Endothelial cell of umbilical vein (primary cell): ENCODE measurements at regions not wholly inside any gene's neighbourhood (a gene's known extent, or its start where the extent isn't known, plus 50 kb on each side); places are given as distances from the start of the nearest gene placed in this dataset.

Experiments
- BruUV-seq: library from RNA; stranded (reverse); fragments of 400-500 nt; replicated peaks from 2 replicates; lab custom pipeline; 2021; lab: Mats Ljungman, UMichigan
- CTCF ChIA-PET: fragments of 300-600, 350-600 bp; sonication (Branson Sonifier 250); formaldehyde crosslinking; loops from one replicate; lab custom pipeline; 2021; ENCODE audit warnings: antibody characterized with exemption, inconsistent platforms; lab: Charles Lee
- POLR2A ChIA-PET: fragments of 300-600, 350-600 bp; sonication (Branson Sonifier 250); formaldehyde crosslinking; loops from one replicate; lab custom pipeline; 2021; ENCODE audit warnings: antibody characterized with exemption, inconsistent platforms; lab: Charles Lee
- DNase-seq: peaks from one replicate; pipeline ENCODE4 v3.0.0-alpha.2; 2011; ENCODE audit warnings: low read depth, low spot score
- FAIRE-seq: peaks from 2 replicates; lab custom pipeline; 2011; peaks lifted over from hg19 to GRCh38; lab: Jason Lieb, UNC
- H2AFZ ChIP-seq: 2 replicates; pipeline ENCODE4 v1.6.0; 2012; ENCODE audit warnings: low read depth, low read length, control low read depth, inconsistent platforms
- H3K27ac ChIP-seq: 2 replicates; pipeline ENCODE4 v1.5.1; 2011; ENCODE audit warnings: low read depth, mild to moderate bottlenecking, control low read depth, low read length, moderate library complexity; ENCODE audit not compliant: insufficient read depth
- H3K27me3 ChIP-seq, 2 experiments: 2 replicates each; pipeline versions ENCODE4 v1.6.0 to v1.6.1; 2011; ENCODE audit warnings: low read length in 2 of 2, mixed read lengths in 1 of 2; ENCODE audit not compliant: control insufficient read depth in 2 of 2, insufficient read depth in 2 of 2
- H3K36me3 ChIP-seq, 2 experiments: 2 replicates in 1 of 2; 3 replicates in 1 of 2; pipeline ENCODE4 v1.5.1; 2011; ENCODE audit warnings: low read length in 2 of 2, mild to moderate bottlenecking in 1 of 2, moderate library complexity in 1 of 2; ENCODE audit not compliant: control insufficient read depth in 2 of 2, insufficient read depth in 2 of 2; ENCODE audit errors: extremely low read depth in 1 of 2
- H3K4me1 ChIP-seq: 3 replicates; pipeline ENCODE4 v1.5.1; 2011; ENCODE audit warnings: mild to moderate bottlenecking, low read length; ENCODE audit not compliant: control insufficient read depth, insufficient read depth; ENCODE audit errors: extremely low read depth
- H3K4me2 ChIP-seq: 2 replicates; pipeline ENCODE4 v1.6.1; 2011; ENCODE audit warnings: low read length, control low read depth, mixed read lengths; ENCODE audit not compliant: insufficient read depth
- H3K4me3 ChIP-seq, 3 experiments: fragments of 200-600 bp in 1 of 3; sonication (generic), shearing (Covaris generic) in 1 of 3; replicated peaks in 1 of 3; 2 replicates each; pipeline ENCODE4 v1.5.1; 2011 to 2016; ENCODE audit warnings: control low read depth in 3 of 3, low read length in 3 of 3, mild to moderate bottlenecking in 2 of 3, inconsistent platforms in 1 of 3, low read depth in 1 of 3, moderate library complexity in 1 of 3; ENCODE audit not compliant: insufficient read depth in 1 of 3
- H3K79me2 ChIP-seq: 2 replicates; pipeline ENCODE4 v1.6.0; 2012; ENCODE audit warnings: low read length, inconsistent platforms; ENCODE audit not compliant: control insufficient read depth, insufficient read depth
- H3K9ac ChIP-seq: replicated peaks from 2 replicates; pipeline ENCODE3; 2011; ENCODE audit warnings: low read length, control low read depth; ENCODE audit not compliant: insufficient read depth; ENCODE audit errors: extremely low read depth
- H3K9me1 ChIP-seq: replicated peaks from 3 replicates; pipeline ENCODE4 v1.6.0; 2011; ENCODE audit warnings: mild to moderate bottlenecking, low read length; ENCODE audit not compliant: control insufficient read depth, insufficient read depth; ENCODE audit errors: extremely low read depth
- H3K9me3 ChIP-seq: replicated peaks from 2 replicates; pipeline ENCODE4 v1.5.1; 2012; ENCODE audit warnings: low read length, inconsistent platforms; ENCODE audit not compliant: control insufficient read depth, insufficient read depth
- H4K20me1 ChIP-seq: replicated peaks from 2 replicates; pipeline ENCODE3; 2011; ENCODE audit warnings: mild to moderate bottlenecking, low read length; ENCODE audit not compliant: control insufficient read depth, insufficient read depth; ENCODE audit errors: extremely low read depth
- EZH2 ChIP-seq: IDR thresholded peaks from 2 replicates; pipeline ENCODE4 v1.6.1; 2012; ENCODE audit warnings: borderline replicate concordance, low read depth, mild to moderate bottlenecking, moderate library complexity, low read length, inconsistent platforms; ENCODE audit not compliant: severe bottlenecking
- FOS ChIP-seq: IDR thresholded peaks from 2 replicates; pipeline ENCODE4 v1.6.1; 2011; ENCODE audit warnings: mild to moderate bottlenecking, low read length, moderate library complexity, borderline replicate concordance; ENCODE audit not compliant: insufficient read depth
- GATA2 ChIP-seq: IDR thresholded peaks from 2 replicates; pipeline ENCODE4 v1.7.0; 2011; ENCODE audit warnings: low read depth, mild to moderate bottlenecking, moderate library complexity, mixed read lengths, low read length; ENCODE audit not compliant: insufficient read length, insufficient read depth
- JUN ChIP-seq: IDR thresholded peaks from 2 replicates; pipeline ENCODE4 v1.6.1; 2011; ENCODE audit warnings: borderline replicate concordance, low read depth; ENCODE audit not compliant: insufficient read length, insufficient read depth
- MYC ChIP-seq: IDR thresholded peaks from one replicate; pipeline ENCODE4 v1.6.1; 2011; ENCODE audit warnings: mild to moderate bottlenecking, low read depth, low read length
- POLR2A ChIP-seq: IDR thresholded peaks from 2 replicates; pipeline ENCODE4 v1.6.1; 2012; ENCODE audit warnings: low read depth, mild to moderate bottlenecking, control low read depth, low read length
- POLR2AphosphoS5 ChIP-seq: IDR thresholded peaks from 2 replicates; pipeline ENCODE4 v1.6.1; 2012; ENCODE audit warnings: low read depth, mild to moderate bottlenecking, control low read depth, low read length, moderate library complexity; ENCODE audit not compliant: insufficient read depth
- dilution Hi-C: fragments of 300-500 bp; cut with MboI; formaldehyde crosslinking; loops from one replicate; pipeline ENCODE4 v1.15.0; 2019; ENCODE audit warnings: low sequenced_read_pairs; ENCODE audit not compliant: extremely low pct_ligation_motif_present
- intact Hi-C: fragments of 100-400 bp; cut with micrococcal nuclease; formaldehyde crosslinking; loops from one replicate; pipeline ENCODE4 v1.10.0; 2022
- TF ChIP-seq, protein P1 (sequence below), 2 donors: IDR thresholded peaks; 1 replicate in 1 of 2; 2 replicates in 1 of 2; pipeline ENCODE4 v1.5.1; 2011; ENCODE audit warnings: low read length in 2 of 2, mild to moderate bottlenecking in 2 of 2, moderate library complexity in 2 of 2, control low read depth in 1 of 2, inconsistent platforms in 1 of 2, low read depth in 1 of 2; ENCODE audit not compliant: insufficient read depth in 1 of 2; ENCODE audit errors: extremely low read depth in 1 of 2
- TF ChIP-seq, protein P2 (sequence below): IDR thresholded peaks from 2 replicates; pipeline ENCODE4 v1.6.1; 2011; ENCODE audit not compliant: insufficient read depth, insufficient read length

DNA sequence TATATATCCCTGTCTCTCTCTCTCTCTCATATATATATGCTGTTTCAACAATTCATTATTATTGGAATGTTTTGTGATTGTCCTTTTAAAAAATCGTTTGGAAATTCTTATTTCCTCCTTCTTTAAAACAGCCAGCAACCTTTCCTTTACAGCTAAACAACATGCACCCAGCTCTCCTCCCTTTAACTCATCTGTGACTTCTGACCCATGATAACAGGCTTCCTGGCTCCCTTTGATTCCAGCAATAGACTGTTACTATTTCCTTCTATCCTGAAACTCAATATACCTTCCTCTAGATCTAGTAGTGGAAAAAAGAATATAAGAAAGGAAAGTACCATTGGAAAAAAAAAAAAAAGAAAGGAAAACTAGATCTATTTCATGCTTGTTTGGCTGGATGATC lies 254.7 kb upstream of the RGMB start:
- no peak for TF ChIP-seq MYC
- TF ChIP-seq, protein P1, sequence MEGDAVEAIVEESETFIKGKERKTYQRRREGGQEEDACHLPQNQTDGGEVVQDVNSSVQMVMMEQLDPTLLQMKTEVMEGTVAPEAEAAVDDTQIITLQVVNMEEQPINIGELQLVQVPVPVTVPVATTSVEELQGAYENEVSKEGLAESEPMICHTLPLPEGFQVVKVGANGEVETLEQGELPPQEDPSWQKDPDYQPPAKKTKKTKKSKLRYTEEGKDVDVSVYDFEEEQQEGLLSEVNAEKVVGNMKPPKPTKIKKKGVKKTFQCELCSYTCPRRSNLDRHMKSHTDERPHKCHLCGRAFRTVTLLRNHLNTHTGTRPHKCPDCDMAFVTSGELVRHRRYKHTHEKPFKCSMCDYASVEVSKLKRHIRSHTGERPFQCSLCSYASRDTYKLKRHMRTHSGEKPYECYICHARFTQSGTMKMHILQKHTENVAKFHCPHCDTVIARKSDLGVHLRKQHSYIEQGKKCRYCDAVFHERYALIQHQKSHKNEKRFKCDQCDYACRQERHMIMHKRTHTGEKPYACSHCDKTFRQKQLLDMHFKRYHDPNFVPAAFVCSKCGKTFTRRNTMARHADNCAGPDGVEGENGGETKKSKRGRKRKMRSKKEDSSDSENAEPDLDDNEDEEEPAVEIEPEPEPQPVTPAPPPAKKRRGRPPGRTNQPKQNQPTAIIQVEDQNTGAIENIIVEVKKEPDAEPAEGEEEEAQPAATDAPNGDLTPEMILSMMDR (IDR thresholded peaks at IDR 0.05; ENCODE audit: extremely low read depth in 1 of 2, insufficient read depth in 1 of 2, low read depth in 1 of 2, low read length in 2 of 2), result no peak
- no peak for TF ChIP-seq JUN
- TF ChIP-seq POLR2AphosphoS5, result no peak
- TF ChIP-seq, protein P2, sequence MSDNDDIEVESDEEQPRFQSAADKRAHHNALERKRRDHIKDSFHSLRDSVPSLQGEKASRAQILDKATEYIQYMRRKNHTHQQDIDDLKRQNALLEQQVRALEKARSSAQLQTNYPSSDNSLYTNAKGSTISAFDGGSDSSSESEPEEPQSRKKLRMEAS, result no peak
- TF ChIP-seq GATA2, result no peak
- TF ChIP-seq POLR2A, result no peak
- no peak for TF ChIP-seq EZH2
- no peak for TF ChIP-seq FOS
- ChIA-PET CTCF (interaction anchor here (1.1 kb wide), 1 partner anchor 64 kb away, joined by 3 read pairs; no protein-coding TSS in a partner anchor), POLR2A (no interaction called here)
- no peaks in the 10 kb centered on the region for H3K9me3 ChIP-seq
- dilution Hi-C loops, result no loop called here
- no peak overlapping the region for H2AFZ ChIP-seq
- no peaks in the 10 kb centered on the region for H3K4me1 ChIP-seq
- H3K36me3 ChIP-seq, result no peaks in the 10 kb centered on the region
- H3K4me3 ChIP-seq, result no peak overlapping the region
- H3K27ac ChIP-seq, result no peak overlapping the region
- no peak overlapping the region for H3K9ac ChIP-seq
- H3K27me3 ChIP-seq, result no peaks in the 10 kb centered on the region
- BruUV-seq, result no TSS peak
- H3K9me1 ChIP-seq, result no peaks in the 10 kb centered on the region
- FAIRE-seq (no peak), DNase-seq (no peak)
- no peaks in the 10 kb centered on the region for H3K79me2 ChIP-seq
- H4K20me1 ChIP-seq, result no peaks in the 10 kb centered on the region
- H3K4me2 ChIP-seq, result no peak overlapping the region
- intact Hi-C loops, result no loop called here
